Sigmoid colon (tissue), 4 donors: ENCODE measurements at regions not wholly inside any gene's neighbourhood (a gene's known extent, or its start where the extent isn't known, plus 50 kb on each side); places are given as distances from the start of the nearest gene placed in this dataset.

ENCODE experiments used
- CTCF ChIP-seq, 4 experiments: fragments of 450-650 bp in 3 of 4; fragments of 200-600 bp in 1 of 4; IDR thresholded peaks; one replicate each; pipeline ENCODE4 v1.5.1; 2016 to 2019; ENCODE audit warnings: antibody characterized with exemption in 4 of 4, mild to moderate bottlenecking in 3 of 4, moderate library complexity in 2 of 4
- POLR2AphosphoS5 ChIP-seq, 4 donors: sonication (generic); formaldehyde crosslinking; IDR thresholded peaks; one replicate each; pipeline ENCODE4 v1.6.1; 2017; ENCODE audit warnings: antibody characterized with exemption in 4 of 4

GRCh38 chr1:29623501-29623900, 387.2 kb downstream of the PTPRU start:
- TF ChIP-seq CTCF (IDR thresholded peaks at IDR 0.05): no peak
- no peak for TF ChIP-seq POLR2AphosphoS5 (IDR thresholded peaks at IDR 0.05)
